ENCODE measurements at regions not wholly inside any gene's neighbourhood (a gene's known extent, or its start where the extent isn't known, plus 50 kb on each side); places are given as distances from the start of the nearest gene placed in this dataset.

DNA sequence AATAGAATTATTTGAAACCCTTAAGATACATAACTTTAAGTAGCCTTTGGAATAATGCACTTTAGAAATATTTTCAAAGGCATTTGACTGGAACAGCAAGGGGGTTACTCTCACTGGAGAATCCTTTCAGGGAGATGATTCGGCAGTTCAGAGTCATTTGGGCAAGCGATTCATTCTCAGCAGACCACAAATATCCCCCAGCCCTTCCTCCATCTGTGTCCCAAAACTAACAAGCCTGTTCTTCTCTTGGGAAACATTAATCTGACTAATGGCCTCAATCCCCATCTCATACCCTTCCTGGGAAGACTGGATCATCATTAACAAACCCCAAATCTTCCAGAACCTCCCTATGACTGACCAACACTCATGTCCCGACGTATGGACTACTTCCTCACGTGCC, 65.8 kb upstream of the S1PR3 start:
- H3K27ac ChIP-seq (ENCODE audit: low read depth in 2 of 2, low read length in 1 of 2) = no peak overlapping the region
- no peaks in the 10 kb centered on the region for H3F3A ChIP-seq (replicated peaks; ENCODE audit: insufficient read depth)
- no peak for DNase-seq
- no peak overlapping the region for H3K4me3 ChIP-seq (ENCODE audit: low read depth in 2 of 2, low read length in 1 of 2)
- WGBS (ENCODE audit: low lambda C conversion rate) = 79% methylated on average over 5 of the region's 5 CpGs
- ChIA-PET CTCF (interaction anchor here (1.1 kb wide), 1 partner anchor 59 kb away, joined by 3 read pairs; no protein-coding TSS in a partner anchor), POLR2A (no interaction called here)
- H3K9ac ChIP-seq = no peak overlapping the region
- H3K79me2 ChIP-seq (ENCODE audit: insufficient read depth) = no peaks in the 10 kb centered on the region
- H3K9me2 ChIP-seq = no peaks in the 10 kb centered on the region
- no peak overlapping the region for H3K4me2 ChIP-seq
- TF ChIP-seq TAF1 (IDR thresholded peaks at IDR 0.05; ENCODE audit: borderline replicate concordance, low read depth, low read length) (no peak), GATA2 (CRISPR knock-in tag; IDR thresholded peaks at IDR 0.05) (no peak), RAD21 (IDR thresholded peaks at IDR 0.05; ENCODE audit: low read length) (no peak), EZH2phosphoT487 (IDR thresholded peaks at IDR 0.05; ENCODE audit: borderline replicate concordance, low read depth) (no peak), RCOR1 (IDR thresholded peaks at IDR 0.05; ENCODE audit: low read length) (no peak), FOXJ3 (CRISPR knock-in tag; IDR thresholded peaks at IDR 0.05) (no peak), MEF2A (IDR thresholded peaks at IDR 0.05; ENCODE audit: borderline replicate concordance, low read depth) (no peak), FOSL2 (IDR thresholded peaks at IDR 0.05; ENCODE audit: borderline replicate concordance, low read depth) (no peak), USF1 (IDR thresholded peaks at IDR 0.05; ENCODE audit: borderline replicate concordance, low read depth) (no peak), CHD2 (IDR thresholded peaks at IDR 0.05; ENCODE audit: low read length, partially characterized antibody) (no peak), RFX5 (IDR thresholded peaks at IDR 0.05; ENCODE audit: low read length) (no peak), NRF1 (IDR thresholded peaks at IDR 0.05; ENCODE audit: low read depth, low read length) (no peak), TEAD4 (IDR thresholded peaks at IDR 0.05; ENCODE audit: borderline replicate concordance, insufficient read depth) (no peak), EP300 (IDR thresholded peaks at IDR 0.05; ENCODE audit: borderline replicate concordance in 1 of 2, low read depth in 1 of 2, low read length in 1 of 2) (no peak), ELF1 (IDR thresholded peaks at IDR 0.05) (no peak), POLR2AphosphoS5 (IDR thresholded peaks at IDR 0.05; ENCODE audit: low read depth, low read length) (no peak), TCF12 (IDR thresholded peaks at IDR 0.05) (no peak)
- TF ChIP-seq, protein P1, sequence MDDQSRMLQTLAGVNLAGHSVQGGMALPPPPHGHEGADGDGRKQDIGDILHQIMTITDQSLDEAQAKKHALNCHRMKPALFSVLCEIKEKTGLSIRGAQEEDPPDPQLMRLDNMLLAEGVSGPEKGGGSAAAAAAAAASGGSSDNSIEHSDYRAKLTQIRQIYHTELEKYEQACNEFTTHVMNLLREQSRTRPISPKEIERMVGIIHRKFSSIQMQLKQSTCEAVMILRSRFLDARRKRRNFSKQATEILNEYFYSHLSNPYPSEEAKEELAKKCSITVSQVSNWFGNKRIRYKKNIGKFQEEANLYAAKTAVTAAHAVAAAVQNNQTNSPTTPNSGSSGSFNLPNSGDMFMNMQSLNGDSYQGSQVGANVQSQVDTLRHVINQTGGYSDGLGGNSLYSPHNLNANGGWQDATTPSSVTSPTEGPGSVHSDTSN (IDR thresholded peaks at IDR 0.05) = no peak
- H4K20me1 ChIP-seq (ENCODE audit: insufficient read depth) = no peaks in the 10 kb centered on the region
- no peak overlapping the region for H2AFZ ChIP-seq (ENCODE audit: low read depth)
- no peaks in the 10 kb centered on the region; the same call in 1 of the 2 replicates for H3K27me3 ChIP-seq (ENCODE audit: insufficient read depth)
- H3K4me1 ChIP-seq (ENCODE audit: control insufficient read depth in 1 of 2, insufficient read depth in 2 of 2, low read depth in 1 of 2, low read length in 1 of 2) = no peaks in the 10 kb centered on the region; a peak in 1 of 4 replicates
- no peaks in the 10 kb centered on the region for H3K36me3 ChIP-seq (replicated peaks in 1 of 2; ENCODE audit: control insufficient read depth in 1 of 2, insufficient read depth in 2 of 2, low read length in 1 of 2)
- H3K9me3 ChIP-seq = no peaks in the 10 kb centered on the region; the same call in 1 of the 2 replicates
